ENCODE measurements at regions not wholly inside any gene's neighbourhood (a gene's known extent, or its start where the extent isn't known, plus 50 kb on each side); places are given as distances from the start of the nearest gene placed in this dataset.
A peak's percentile ranks its signal among the peaks of the same experiment; 100 is the strongest.

DNA sequence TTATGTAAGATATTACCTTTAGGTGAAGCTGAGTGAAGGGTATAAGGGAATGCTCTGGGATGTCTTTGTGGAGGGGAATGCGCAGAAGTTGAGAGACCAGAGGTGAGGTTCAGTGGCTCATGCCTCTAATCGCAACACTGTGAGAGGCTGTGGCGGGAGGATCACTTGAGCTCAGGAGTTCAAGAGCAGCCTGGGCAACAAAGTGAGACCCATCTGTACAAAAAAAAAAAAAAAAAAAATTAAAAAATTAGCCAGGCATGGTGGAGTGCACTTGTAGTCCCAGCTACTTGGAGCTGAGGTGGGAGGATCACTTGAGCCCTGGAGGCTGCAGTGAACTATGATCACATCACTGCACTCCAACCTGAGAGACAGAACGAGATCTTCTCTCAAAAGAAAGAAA is 57.3 kb upstream of the SP3 start:
- Histone ChIP-seq H3K27ac (ENCODE audit: low read length) (no peak overlapping the region), H2AFZ (ENCODE audit: low read depth, low read length) (no peak overlapping the region), H3K79me2 (ENCODE audit: low read length) (no peaks in the 10 kb centered on the region), H4K20me1 (ENCODE audit: insufficient read depth, low read length) (no peaks in the 10 kb centered on the region), H3K4me1 (ENCODE audit: low read length) (peaks cover 25% of the 10 kb centered on the region), H3K4me3 (ENCODE audit: low read length) (no peak overlapping the region), H3K36me3 (replicated peaks; ENCODE audit: low read depth, low read length) (no peaks in the 10 kb centered on the region), H3K4me2 (ENCODE audit: low read length) (no peak overlapping the region), H3K9me3 (ENCODE audit: insufficient read depth, low read length) (no peaks in the 10 kb centered on the region), H3K27me3 (ENCODE audit: low read depth, low read length) (no peaks in the 10 kb centered on the region), H3K9ac (ENCODE audit: low read length) (no peak overlapping the region)
- TF ChIP-seq EZH2phosphoT487 (IDR thresholded peaks at IDR 0.05; ENCODE audit: low read depth), result no peak
- TF ChIP-seq, protein P1, sequence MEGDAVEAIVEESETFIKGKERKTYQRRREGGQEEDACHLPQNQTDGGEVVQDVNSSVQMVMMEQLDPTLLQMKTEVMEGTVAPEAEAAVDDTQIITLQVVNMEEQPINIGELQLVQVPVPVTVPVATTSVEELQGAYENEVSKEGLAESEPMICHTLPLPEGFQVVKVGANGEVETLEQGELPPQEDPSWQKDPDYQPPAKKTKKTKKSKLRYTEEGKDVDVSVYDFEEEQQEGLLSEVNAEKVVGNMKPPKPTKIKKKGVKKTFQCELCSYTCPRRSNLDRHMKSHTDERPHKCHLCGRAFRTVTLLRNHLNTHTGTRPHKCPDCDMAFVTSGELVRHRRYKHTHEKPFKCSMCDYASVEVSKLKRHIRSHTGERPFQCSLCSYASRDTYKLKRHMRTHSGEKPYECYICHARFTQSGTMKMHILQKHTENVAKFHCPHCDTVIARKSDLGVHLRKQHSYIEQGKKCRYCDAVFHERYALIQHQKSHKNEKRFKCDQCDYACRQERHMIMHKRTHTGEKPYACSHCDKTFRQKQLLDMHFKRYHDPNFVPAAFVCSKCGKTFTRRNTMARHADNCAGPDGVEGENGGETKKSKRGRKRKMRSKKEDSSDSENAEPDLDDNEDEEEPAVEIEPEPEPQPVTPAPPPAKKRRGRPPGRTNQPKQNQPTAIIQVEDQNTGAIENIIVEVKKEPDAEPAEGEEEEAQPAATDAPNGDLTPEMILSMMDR (IDR thresholded peaks at IDR 0.05; ENCODE audit: low read depth, low read length), result no peak

- Histone ChIP-seq H4K20me1 (ENCODE audit: insufficient read depth, low read length) (no peaks in the 10 kb centered on the region), H3K9me3 (ENCODE audit: insufficient read depth, low read length) (no peaks in the 10 kb centered on the region), H3K27ac (ENCODE audit: low read length) (no peak overlapping the region), H3K9ac (ENCODE audit: low read length) (no peak overlapping the region), H3K4me2 (ENCODE audit: low read length) (peak overlapping the region; percentile 47), H3K27me3 (ENCODE audit: low read depth, low read length) (no peaks in the 10 kb centered on the region), H3K4me1 (ENCODE audit: low read length) (peaks cover 25% of the 10 kb centered on the region), H3K79me2 (ENCODE audit: low read length) (no peaks in the 10 kb centered on the region), H3K36me3 (replicated peaks; ENCODE audit: low read depth, low read length) (no peaks in the 10 kb centered on the region), H3K4me3 (ENCODE audit: low read length) (no peak overlapping the region), H2AFZ (ENCODE audit: low read depth, low read length) (no peak overlapping the region)
- TF ChIP-seq, protein P1 (IDR thresholded peaks at IDR 0.05; ENCODE audit: low read depth, low read length), result no peak
- no peak for TF ChIP-seq EZH2phosphoT487 (IDR thresholded peaks at IDR 0.05; ENCODE audit: low read depth)
Measured at GRCh38 chr2:174020926-174021662, 55.9 kb upstream of the SP3 start.

GRCh38 chr2:174020026-174020425 is 54.9 kb upstream of the SP3 start:
- Histone ChIP-seq H2AFZ (ENCODE audit: low read depth, low read length) (no peak overlapping the region), H3K9me3 (ENCODE audit: insufficient read depth, low read length) (no peaks in the 10 kb centered on the region), H3K27me3 (ENCODE audit: low read depth, low read length) (no peaks in the 10 kb centered on the region), H3K4me1 (ENCODE audit: low read length) (peaks cover 25% of the 10 kb centered on the region), H4K20me1 (ENCODE audit: insufficient read depth, low read length) (no peaks in the 10 kb centered on the region), H3K4me2 (ENCODE audit: low read length) (no peak overlapping the region), H3K27ac (ENCODE audit: low read length) (no peak overlapping the region), H3K79me2 (ENCODE audit: low read length) (no peaks in the 10 kb centered on the region), H3K9ac (ENCODE audit: low read length) (no peak overlapping the region), H3K4me3 (ENCODE audit: low read length) (no peak overlapping the region), H3K36me3 (replicated peaks; ENCODE audit: low read depth, low read length) (no peaks in the 10 kb centered on the region)
- no peak for TF ChIP-seq EZH2phosphoT487 (IDR thresholded peaks at IDR 0.05; ENCODE audit: low read depth)
- TF ChIP-seq, protein P1 (IDR thresholded peaks at IDR 0.05; ENCODE audit: low read depth, low read length), result no peak

GRCh38 chr2:174016447-174016846 is 51.3 kb upstream of the SP3 start:
- H3K9ac ChIP-seq (ENCODE audit: low read length), result no peak overlapping the region
- no peaks in the 10 kb centered on the region for H4K20me1 ChIP-seq (ENCODE audit: insufficient read depth, low read length)
- no peaks in the 10 kb centered on the region for H3K36me3 ChIP-seq (replicated peaks; ENCODE audit: low read depth, low read length)
- no peak overlapping the region for H2AFZ ChIP-seq (ENCODE audit: low read depth, low read length)
- H3K27me3 ChIP-seq (ENCODE audit: low read depth, low read length), result no peaks in the 10 kb centered on the region
- H3K79me2 ChIP-seq (ENCODE audit: low read length), result no peaks in the 10 kb centered on the region
- no peak overlapping the region for H3K4me3 ChIP-seq (ENCODE audit: low read length)
- H3K27ac ChIP-seq (ENCODE audit: low read length), result no peak overlapping the region
- H3K9me3 ChIP-seq (ENCODE audit: insufficient read depth, low read length), result no peaks in the 10 kb centered on the region
- H3K4me1 ChIP-seq (ENCODE audit: low read length), result peaks cover 8% of the 10 kb centered on the region
- no peak overlapping the region for H3K4me2 ChIP-seq (ENCODE audit: low read length)
- no peak for TF ChIP-seq EZH2phosphoT487 (IDR thresholded peaks at IDR 0.05; ENCODE audit: low read depth)
- TF ChIP-seq, protein P1 (IDR thresholded peaks at IDR 0.05; ENCODE audit: low read depth, low read length), result no peak
